ENCODE measurements at regions not wholly inside any gene's neighbourhood (a gene's known extent, or its start where the extent isn't known, plus 50 kb on each side); places are given as distances from the start of the nearest gene placed in this dataset.

DNA sequence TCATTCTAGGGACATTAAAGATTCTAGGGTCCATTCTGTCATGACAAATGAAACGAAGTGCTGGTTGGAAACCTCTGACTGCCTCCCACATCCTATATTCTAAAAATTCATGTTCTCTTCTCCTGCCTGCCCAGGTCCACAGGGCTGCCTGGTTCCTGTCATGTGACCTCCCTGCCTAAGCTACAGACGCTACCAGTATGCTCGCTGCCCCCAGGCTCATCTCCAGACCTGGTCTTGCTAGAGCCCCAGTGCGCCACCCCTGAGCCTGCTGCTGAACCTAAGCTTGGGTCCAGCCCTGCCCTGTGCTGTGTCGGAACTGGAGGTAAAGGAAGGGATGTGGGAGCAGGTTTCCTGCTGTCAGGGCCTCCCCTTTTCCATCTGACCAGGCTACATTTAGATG lies 231.6 kb upstream of the CDH5 start:
- no peak for TF ChIP-seq POLR2A (IDR thresholded peaks at IDR 0.05)
- TF ChIP-seq, protein P1, sequence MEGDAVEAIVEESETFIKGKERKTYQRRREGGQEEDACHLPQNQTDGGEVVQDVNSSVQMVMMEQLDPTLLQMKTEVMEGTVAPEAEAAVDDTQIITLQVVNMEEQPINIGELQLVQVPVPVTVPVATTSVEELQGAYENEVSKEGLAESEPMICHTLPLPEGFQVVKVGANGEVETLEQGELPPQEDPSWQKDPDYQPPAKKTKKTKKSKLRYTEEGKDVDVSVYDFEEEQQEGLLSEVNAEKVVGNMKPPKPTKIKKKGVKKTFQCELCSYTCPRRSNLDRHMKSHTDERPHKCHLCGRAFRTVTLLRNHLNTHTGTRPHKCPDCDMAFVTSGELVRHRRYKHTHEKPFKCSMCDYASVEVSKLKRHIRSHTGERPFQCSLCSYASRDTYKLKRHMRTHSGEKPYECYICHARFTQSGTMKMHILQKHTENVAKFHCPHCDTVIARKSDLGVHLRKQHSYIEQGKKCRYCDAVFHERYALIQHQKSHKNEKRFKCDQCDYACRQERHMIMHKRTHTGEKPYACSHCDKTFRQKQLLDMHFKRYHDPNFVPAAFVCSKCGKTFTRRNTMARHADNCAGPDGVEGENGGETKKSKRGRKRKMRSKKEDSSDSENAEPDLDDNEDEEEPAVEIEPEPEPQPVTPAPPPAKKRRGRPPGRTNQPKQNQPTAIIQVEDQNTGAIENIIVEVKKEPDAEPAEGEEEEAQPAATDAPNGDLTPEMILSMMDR (IDR thresholded peaks at IDR 0.05), result no peak

Measured in uterus (tissue), 2 donors.